Stimulated activated CD4-positive, alpha-beta T cell treated with anti-CD3 and anti-CD28 coated beads, Interleukin-4, amount 100 ng/mL, for 1 hour (primary cell): ENCODE measurements at regions not wholly inside any gene's neighbourhood (a gene's known extent, or its start where the extent isn't known, plus 50 kb on each side); places are given as distances from the start of the nearest gene placed in this dataset.
"Not testable (repeated sequence)": the region's sequence is repeated elsewhere in the genome, so short reads cannot be mapped to it uniquely, and the experiment has no call there.

Source experiments
- DNase-seq: peaks from one replicate; pipeline ENCODE4 v3.0.0-alpha.2; 2020

GRCh38 chr22:33139937-33140336 lies 81.8 kb upstream of the SYN3 start:
- DNase-seq: no peak

GRCh38 chr22:33138333-33138732 lies 80.2 kb upstream of the SYN3 start:
- not testable (repeated sequence) for DNase-seq

- no peak for DNase-seq
Measured at GRCh38 chr22:33130473-33130872, 72.3 kb upstream of the SYN3 start.

- DNase-seq: no peak
Measured at GRCh38 chr22:33129621-33130020, 71.4 kb upstream of the SYN3 start.

GRCh38 chr22:33126881-33127280 lies 68.7 kb upstream of the SYN3 start:
- DNase-seq: no peak

- DNase-seq: no peak
Measured at GRCh38 chr22:33124471-33124870, 66.3 kb upstream of the SYN3 start.

- not testable (repeated sequence) for DNase-seq
Measured at GRCh38 chr22:33122439-33122838, 64.3 kb upstream of the SYN3 start.

- no peak for DNase-seq
Measured at GRCh38 chr22:33119044-33119443, 60.9 kb upstream of the SYN3 start.

- DNase-seq: no peak
Measured at GRCh38 chr22:33117821-33118220, 59.6 kb upstream of the SYN3 start.

- DNase-seq: no peak
Measured at GRCh38 chr22:33116841-33117547, 58.8 kb upstream of the SYN3 start.

- DNase-seq: no peak
Measured at GRCh38 chr22:33114565-33114964, 56.4 kb upstream of the SYN3 start.

- no peak for DNase-seq
Measured at GRCh38 chr22:33112580-33112979, 54.4 kb upstream of the SYN3 start.

GRCh38 chr22:33111491-33111890 lies 53.3 kb upstream of the SYN3 start:
- no peak for DNase-seq

GRCh38 chr22:33110562-33111163 lies 52.5 kb upstream of the SYN3 start:
- DNase-seq: no peak

GRCh38 chr22:33109514-33110430 lies 51.6 kb upstream of the SYN3 start:
- no peak for DNase-seq

GRCh38 chr22:33108037-33108436 lies 49.9 kb upstream of the SYN3 start:
- no peak for DNase-seq
